AG04450 (cell line): ENCODE measurements at regions not wholly inside any gene's neighbourhood (a gene's known extent, or its start where the extent isn't known, plus 50 kb on each side); places are given as distances from the start of the nearest gene placed in this dataset.
"Not testable (repeated sequence)": the region's sequence is repeated elsewhere in the genome, so short reads cannot be mapped to it uniquely, and the experiment has no call there.

Source experiments
- CTCF ChIA-PET: fragments of 300-600, 350-600 bp; formaldehyde crosslinking; extraction: SDS; loops from one replicate; lab custom pipeline; 2022; ENCODE audit warnings: antibody characterized with exemption, inconsistent platforms; lab: Charles Lee
- POLR2A ChIA-PET: fragments of 350-600 bp; formaldehyde crosslinking; extraction: SDS; loops from one replicate; lab custom pipeline; 2021; ENCODE audit warnings: antibody characterized with exemption, inconsistent platforms; lab: Yijun Ruan, JAX
- DNase-seq: peaks from one replicate; pipeline ENCODE4 v3.0.0-alpha.2; 2011; ENCODE audit warnings: low read depth, low spot score
- H3K27ac ChIP-seq: one replicate; pipeline ENCODE4 v1.5.1; 2012; ENCODE audit warnings: low read depth, low read length, control low read depth
- H3K27me3 ChIP-seq: one replicate; pipeline ENCODE4 v1.6.0; 2012; ENCODE audit warnings: low read length; ENCODE audit not compliant: control insufficient read depth, insufficient read depth
- H3K4me3 ChIP-seq: 2 replicates; pipeline ENCODE4 v1.5.1; 2011; ENCODE audit warnings: mild to moderate bottlenecking, low read depth, low read length, control low read depth
- H3K9me3 ChIP-seq: 2 replicates; pipeline ENCODE4 v1.5.1; 2012; ENCODE audit warnings: low read length; ENCODE audit not compliant: control insufficient read depth, insufficient read depth
- CTCF ChIP-seq: IDR thresholded peaks from 2 replicates; pipeline ENCODE4 v1.5.1; 2011; ENCODE audit warnings: low read depth, low read length, control low read depth, inconsistent platforms

GRCh38 chr14:104306450-104307040, 168.2 kb downstream of the KIF26A start:
- ChIA-PET CTCF (no interaction called here), POLR2A (no interaction called here)
- DNase-seq = no peak
- Histone ChIP-seq H3K27me3 (no peaks in the 10 kb centered on the region), H3K4me3 (no peak overlapping the region), H3K27ac (no peak overlapping the region), H3K9me3 (peaks cover 92% of the 10 kb centered on the region)
- no peak for TF ChIP-seq CTCF

GRCh38 chr14:104307246-104307626, 168.8 kb downstream of the KIF26A start:
- POLR2A ChIA-PET = no interaction called here
- no peak for DNase-seq
- H3K27ac ChIP-seq = no peak overlapping the region
- H3K4me3 ChIP-seq = no peak overlapping the region
- no peak for TF ChIP-seq CTCF
- peaks cover 85% of the 10 kb centered on the region for H3K9me3 ChIP-seq
- no peaks in the 10 kb centered on the region for H3K27me3 ChIP-seq
- CTCF ChIA-PET = no interaction called here

- ChIA-PET POLR2A (no interaction called here), CTCF (no interaction called here)
- Histone ChIP-seq H3K4me3 (no peak overlapping the region), H3K9me3 (peaks cover 79% of the 10 kb centered on the region), H3K27ac (no peak overlapping the region), H3K27me3 (no peaks in the 10 kb centered on the region)
- no peak for DNase-seq
- TF ChIP-seq CTCF = no peak
Measured at GRCh38 chr14:104307627-104308401, 169.4 kb downstream of the KIF26A start.

- H3K27ac ChIP-seq, H3K4me3 ChIP-seq, POLR2A ChIA-PET, DNase-seq, H3K27me3 ChIP-seq, CTCF ChIA-PET: not testable (repeated sequence)
- H3K9me3 ChIP-seq = peaks cover 75% of the 10 kb centered on the region
Measured at GRCh38 chr14:104308534-104308933, 170.1 kb downstream of the KIF26A start.

- ChIA-PET POLR2A (no interaction called here), CTCF (no interaction called here)
- TF ChIP-seq CTCF = no peak
- H3K27me3 ChIP-seq = no peaks in the 10 kb centered on the region
- no peak overlapping the region for H3K27ac ChIP-seq
- peaks cover 74% of the 10 kb centered on the region for H3K9me3 ChIP-seq
- H3K4me3 ChIP-seq = no peak overlapping the region
- no peak for DNase-seq
Measured at GRCh38 chr14:104309657-104310369, 171.4 kb downstream of the KIF26A start.
